CD4-positive, alpha-beta T cell (primary cell): ENCODE measurements at regions not wholly inside any gene's neighbourhood (a gene's known extent, or its start where the extent isn't known, plus 50 kb on each side); places are given as distances from the start of the nearest gene placed in this dataset.

Source experiments
- ATAC-seq: fragments of 200-7000 bp; cut with Tn5 transposase; one replicate; pipeline ENCODE4 v1.10.0; 2022; ENCODE audit warnings: mild to moderate bottlenecking; ENCODE audit not compliant: poor library complexity
- CTCF ChIA-PET: fragments of 350-600 bp; sonication (Branson Sonifier 250); formaldehyde crosslinking; loops from one replicate; lab custom pipeline; 2021; ENCODE audit warnings: antibody characterized with exemption, inconsistent platforms; lab: Charles Lee
- POLR2A ChIA-PET: fragments of 350-600 bp; sonication (Branson Sonifier 250); formaldehyde crosslinking; loops from one replicate; lab custom pipeline; 2021; ENCODE audit warnings: antibody characterized with exemption, inconsistent platforms; lab: Charles Lee
- DNase-seq, 14 experiments: peaks; one replicate each; pipeline ENCODE4 v3.0.0-alpha.2; 2013 to 2020; ENCODE audit warnings: mixed read lengths in 2 of 14
- H3K27ac ChIP-seq, 2 donors: one replicate each; pipeline versions ENCODE4 v1.5.1 to v1.7.0; 2013; ENCODE audit warnings: low read length in 2 of 2, low read depth in 1 of 2, mild to moderate bottlenecking in 1 of 2
- H3K27me3 ChIP-seq, 2 experiments: 1 replicate in 1 of 2; 2 replicates in 1 of 2; pipeline versions ENCODE4 v1.6.1 to v1.7.0; 2013; ENCODE audit warnings: low read length in 2 of 2, control low read depth in 1 of 2, mild to moderate bottlenecking in 1 of 2, moderate library complexity in 1 of 2; ENCODE audit not compliant: insufficient read depth in 2 of 2, control insufficient read depth in 1 of 2
- H3K36me3 ChIP-seq: one replicate; pipeline ENCODE4 v1.6.1; 2013; ENCODE audit warnings: low read length, control low read depth; ENCODE audit not compliant: insufficient read depth
- H3K4me1 ChIP-seq: one replicate; pipeline ENCODE4 v1.6.1; 2013; ENCODE audit warnings: low read length, control low read depth; ENCODE audit not compliant: insufficient read depth
- H3K4me3 ChIP-seq: one replicate; pipeline ENCODE4 v1.5.1; 2013; ENCODE audit warnings: mild to moderate bottlenecking, low read length, moderate library complexity
- H3K9me3 ChIP-seq, 2 experiments: 1 replicate in 1 of 2; 2 replicates in 1 of 2; pipeline versions ENCODE4 v1.6.1 to v1.7.0; 2013; ENCODE audit warnings: low read length in 2 of 2, mild to moderate bottlenecking in 2 of 2, control low read depth in 1 of 2, moderate library complexity in 1 of 2; ENCODE audit not compliant: control insufficient read depth in 1 of 2, insufficient read depth in 1 of 2
- H3K27ac Mint-ChIP-seq: one replicate; pipeline ENCODE4 v1.8.0; 2020; ENCODE audit warnings: mixed read lengths
- H3K27me3 Mint-ChIP-seq: one replicate; pipeline ENCODE4 v1.8.0; 2021; ENCODE audit warnings: mixed read lengths
- H3K36me3 Mint-ChIP-seq: one replicate; pipeline ENCODE4 v1.8.0; 2021; ENCODE audit warnings: low read depth, mixed read lengths
- H3K4me1 Mint-ChIP-seq: one replicate; pipeline ENCODE4 v1.8.0; 2021; ENCODE audit warnings: low read depth, mixed read lengths
- H3K4me3 Mint-ChIP-seq: one replicate; pipeline ENCODE4 v1.8.0; 2020; ENCODE audit warnings: mild to moderate bottlenecking, mixed read lengths
- H3K9me3 Mint-ChIP-seq: one replicate; pipeline ENCODE4 v1.8.0; 2020; ENCODE audit warnings: mixed read lengths
- CTCF ChIP-seq: fragments of 200-600 bp; IDR thresholded peaks from one replicate; pipeline ENCODE4 v1.8.0; 2022; ENCODE audit warnings: antibody characterized with exemption, mild to moderate bottlenecking
- intact Hi-C, 2 experiments: fragments of 100-400 bp; cut with DNase I in 1 of 2; cut with micrococcal nuclease in 1 of 2; formaldehyde crosslinking; loops; one replicate each; pipeline versions ENCODE4 v1.15.1 to v1.9.0; 2023 to 2025; cut with DNase I, micrococcal nuclease

GRCh38 chr17:77036136-77036840, 104.5 kb upstream of the SEC14L1 start:
- no peaks in the 10 kb centered on the region for H3K9me3 Mint-ChIP-seq
- H3K36me3 ChIP-seq, result no peaks in the 10 kb centered on the region
- no peak overlapping the region for H3K27ac Mint-ChIP-seq
- ChIA-PET CTCF (no interaction called here), POLR2A (no interaction called here)
- no peak overlapping the region for H3K4me3 Mint-ChIP-seq
- no peaks in the 10 kb centered on the region for H3K36me3 Mint-ChIP-seq
- no peak for TF ChIP-seq CTCF
- DNase-seq (no peak), ATAC-seq (no peak)
- intact Hi-C loops, result no loop called here
- no peak overlapping the region for H3K27ac ChIP-seq
- peaks cover 12% of the 10 kb centered on the region for H3K27me3 Mint-ChIP-seq
- H3K4me1 Mint-ChIP-seq, result no peaks in the 10 kb centered on the region
- peaks cover 3 to 12% of the 10 kb centered on the region in 2 experiments for H3K27me3 ChIP-seq
- H3K9me3 ChIP-seq, result peaks cover 6 to 16% of the 10 kb centered on the region in 2 experiments
- no peak overlapping the region for H3K4me3 ChIP-seq
- H3K4me1 ChIP-seq, result no peaks in the 10 kb centered on the region

GRCh38 chr17:77036841-77037381, 103.9 kb upstream of the SEC14L1 start:
- Mint-ChIP-seq H3K27me3 (peaks cover 12% of the 10 kb centered on the region), H3K27ac (no peak overlapping the region), H3K4me3 (no peak overlapping the region), H3K36me3 (no peaks in the 10 kb centered on the region), H3K9me3 (no peaks in the 10 kb centered on the region), H3K4me1 (no peaks in the 10 kb centered on the region)
- no peak for TF ChIP-seq CTCF
- intact Hi-C loops, result no loop called here
- DNase-seq (no peak), ATAC-seq (no peak)
- ChIA-PET CTCF (no interaction called here), POLR2A (no interaction called here)
- Histone ChIP-seq H3K4me1 (no peaks in the 10 kb centered on the region), H3K36me3 (no peaks in the 10 kb centered on the region), H3K4me3 (no peak overlapping the region), H3K27me3 (peaks cover 3 to 12% of the 10 kb centered on the region in 2 experiments), H3K9me3 (peaks cover under 1 to 10% of the 10 kb centered on the region in 2 experiments), H3K27ac (no peak overlapping the region)

GRCh38 chr17:77037943-77038342, 102.8 kb upstream of the SEC14L1 start:
- Mint-ChIP-seq H3K9me3 (no peaks in the 10 kb centered on the region), H3K27ac (no peak overlapping the region), H3K27me3 (peaks cover 12% of the 10 kb centered on the region), H3K4me1 (no peaks in the 10 kb centered on the region), H3K4me3 (no peak overlapping the region), H3K36me3 (no peaks in the 10 kb centered on the region)
- H3K27me3 ChIP-seq, result peaks cover 3 to 12% of the 10 kb centered on the region in 2 experiments
- ChIA-PET POLR2A (no interaction called here), CTCF (no interaction called here)
- no peaks in the 10 kb centered on the region for H3K4me1 ChIP-seq
- no peaks in the 10 kb centered on the region for H3K9me3 ChIP-seq
- DNase-seq (no peak), ATAC-seq (no peak)
- intact Hi-C loops, result no loop called here
- H3K4me3 ChIP-seq, result no peak overlapping the region
- TF ChIP-seq CTCF, result no peak
- no peaks in the 10 kb centered on the region for H3K36me3 ChIP-seq
- H3K27ac ChIP-seq, result no peak overlapping the region
